A549 (cell line): ENCODE measurements at regions not wholly inside any gene's neighbourhood (a gene's known extent, or its start where the extent isn't known, plus 50 kb on each side); places are given as distances from the start of the nearest gene placed in this dataset.

ENCODE experiments used
- CEBPB ChIP-seq, 2 experiments: fragments of >200 bp in 1 of 2; sonication (Bioruptor Twin) in 1 of 2; formaldehyde crosslinking in 1 of 2; IDR thresholded peaks; 2 replicates each; pipeline ENCODE4 v1.6.1; 2012 to 2016
- CHD2 ChIP-seq: fragments of 150-350 bp; IDR thresholded peaks from 2 replicates; pipeline ENCODE4 v1.6.1; 2014; ENCODE audit warnings: low read length; ENCODE audit not compliant: partially characterized antibody
- EP300 ChIP-seq, 2 experiments: fragments of >200 bp; sonication (Bioruptor Twin); formaldehyde crosslinking; IDR thresholded peaks; 2 replicates in 1 of 2; 3 replicates in 1 of 2; pipeline ENCODE4 v1.6.1; 2016 to 2017
- FOSL2 ChIP-seq, 2 experiments: fragments of 450-650 bp in 1 of 2; fragments of >200 bp in 1 of 2; sonication (Bioruptor Twin) in 1 of 2; formaldehyde crosslinking; IDR thresholded peaks; 2 replicates each; pipeline versions ENCODE4 v1.5.0 to v1.6.1; 2016 to 2020; ENCODE audit warnings: mild to moderate bottlenecking in 1 of 2, moderate library complexity in 1 of 2
- HOXB5 ChIP-seq: fragments of 250-450 bp; sonication (Bioruptor Pico); IDR thresholded peaks from 2 replicates; pipeline ENCODE4 v1.5.0; 2020; ENCODE audit warnings: mild to moderate bottlenecking, moderate library complexity
- JUN ChIP-seq, 2 experiments: fragments of >200 bp; sonication (Bioruptor Twin); formaldehyde crosslinking; IDR thresholded peaks; 2 replicates in 1 of 2; 3 replicates in 1 of 2; pipeline ENCODE4 v1.6.1; 2016 to 2017
- POLR2A ChIP-seq: IDR thresholded peaks from 2 replicates; pipeline ENCODE4 v1.6.1; 2012; ENCODE audit warnings: mild to moderate bottlenecking, low read length
- RCOR1 ChIP-seq: fragments of 150-350 bp; IDR thresholded peaks from 2 replicates; pipeline ENCODE4 v1.6.1; 2014; ENCODE audit warnings: antibody characterized with exemption, low read length, low read depth
- RFX5 ChIP-seq: fragments of 450-650 bp; IDR thresholded peaks from 2 replicates; pipeline ENCODE4 v1.7.1; 2014; ENCODE audit warnings: antibody characterized with exemption, mild to moderate bottlenecking, moderate library complexity
- TP53 ChIP-seq: fragments of 250-450 bp; sonication (Bioruptor Pico); IDR thresholded peaks from 2 replicates; pipeline ENCODE4 v1.5.0; 2021; ENCODE audit warnings: mild to moderate bottlenecking, moderate library complexity
- TF ChIP-seq, protein P1 (sequence below): fragments of 250-450 bp; sonication (Bioruptor Pico); IDR thresholded peaks from 2 replicates; pipeline ENCODE4 v1.5.0; 2021; ENCODE audit warnings: mild to moderate bottlenecking, moderate library complexity, borderline replicate concordance
- TF ChIP-seq, protein P2 (sequence below): fragments of >200 bp; sonication (Bioruptor Twin); formaldehyde crosslinking; IDR thresholded peaks from 3 replicates; pipeline ENCODE4 v1.5.1; 2016
- TF ChIP-seq, protein P3 (sequence below): fragments of 450-650 bp; IDR thresholded peaks from 2 replicates; pipeline ENCODE4 v1.6.1; 2014; ENCODE audit warnings: antibody characterized with exemption
- TF ChIP-seq, protein P4 (sequence below): fragments of 150-350 bp; IDR thresholded peaks from 2 replicates; pipeline ENCODE4 v1.6.1; 2014; ENCODE audit warnings: low read depth, mild to moderate bottlenecking, low read length

DNA sequence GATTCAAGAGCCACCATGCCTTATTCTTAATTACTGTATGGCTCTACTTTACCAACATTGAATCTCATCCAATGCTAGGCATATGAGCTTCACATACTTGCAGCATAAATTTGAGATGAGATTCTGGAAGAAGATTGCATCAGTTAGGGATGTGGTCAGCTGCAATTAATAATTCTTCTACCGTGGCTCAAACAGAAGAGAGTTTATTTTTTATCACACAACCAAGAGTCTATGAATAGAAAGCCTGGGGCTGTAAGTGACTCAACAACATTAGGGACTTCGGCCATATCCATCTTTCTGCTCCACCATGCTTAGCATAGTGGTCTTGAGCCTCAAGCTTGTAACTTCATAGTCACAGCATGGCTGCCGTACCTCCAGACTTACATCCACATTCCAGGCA lies 179.4 kb upstream of the IRX6 start:
- TF ChIP-seq, protein P1, sequence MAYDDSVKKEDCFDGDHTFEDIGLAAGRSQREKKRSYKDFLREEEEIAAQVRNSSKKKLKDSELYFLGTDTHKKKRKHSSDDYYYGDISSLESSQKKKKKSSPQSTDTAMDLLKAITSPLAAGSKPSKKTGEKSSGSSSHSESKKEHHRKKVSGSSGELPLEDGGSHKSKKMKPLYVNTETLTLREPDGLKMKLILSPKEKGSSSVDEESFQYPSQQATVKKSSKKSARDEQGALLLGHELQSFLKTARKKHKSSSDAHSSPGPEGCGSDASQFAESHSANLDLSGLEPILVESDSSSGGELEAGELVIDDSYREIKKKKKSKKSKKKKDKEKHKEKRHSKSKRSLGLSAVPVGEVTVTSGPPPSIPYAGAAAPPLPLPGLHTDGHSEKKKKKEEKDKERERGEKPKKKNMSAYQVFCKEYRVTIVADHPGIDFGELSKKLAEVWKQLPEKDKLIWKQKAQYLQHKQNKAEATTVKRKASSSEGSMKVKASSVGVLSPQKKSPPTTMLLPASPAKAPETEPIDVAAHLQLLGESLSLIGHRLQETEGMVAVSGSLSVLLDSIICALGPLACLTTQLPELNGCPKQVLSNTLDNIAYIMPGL (CRISPR knock-in tag) = no peak
- TF ChIP-seq EP300 (IDR thresholded peaks at IDR 0.05) (no peak), JUN (IDR thresholded peaks at IDR 0.05) (no peak), RCOR1 (no peak), CHD2 (no peak), POLR2A (no peak), RFX5 (no peak), FOSL2 (IDR thresholded peaks at IDR 0.05) (no peak), FOSL2 (CRISPR knock-in tag; IDR thresholded peaks at IDR 0.05) (no peak), CEBPB (IDR thresholded peaks at IDR 0.05) (no peak), HOXB5 (CRISPR knock-in tag) (no peak), TP53 (CRISPR knock-in tag) (no peak)
- TF ChIP-seq, protein P2, sequence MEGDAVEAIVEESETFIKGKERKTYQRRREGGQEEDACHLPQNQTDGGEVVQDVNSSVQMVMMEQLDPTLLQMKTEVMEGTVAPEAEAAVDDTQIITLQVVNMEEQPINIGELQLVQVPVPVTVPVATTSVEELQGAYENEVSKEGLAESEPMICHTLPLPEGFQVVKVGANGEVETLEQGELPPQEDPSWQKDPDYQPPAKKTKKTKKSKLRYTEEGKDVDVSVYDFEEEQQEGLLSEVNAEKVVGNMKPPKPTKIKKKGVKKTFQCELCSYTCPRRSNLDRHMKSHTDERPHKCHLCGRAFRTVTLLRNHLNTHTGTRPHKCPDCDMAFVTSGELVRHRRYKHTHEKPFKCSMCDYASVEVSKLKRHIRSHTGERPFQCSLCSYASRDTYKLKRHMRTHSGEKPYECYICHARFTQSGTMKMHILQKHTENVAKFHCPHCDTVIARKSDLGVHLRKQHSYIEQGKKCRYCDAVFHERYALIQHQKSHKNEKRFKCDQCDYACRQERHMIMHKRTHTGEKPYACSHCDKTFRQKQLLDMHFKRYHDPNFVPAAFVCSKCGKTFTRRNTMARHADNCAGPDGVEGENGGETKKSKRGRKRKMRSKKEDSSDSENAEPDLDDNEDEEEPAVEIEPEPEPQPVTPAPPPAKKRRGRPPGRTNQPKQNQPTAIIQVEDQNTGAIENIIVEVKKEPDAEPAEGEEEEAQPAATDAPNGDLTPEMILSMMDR = no peak
- TF ChIP-seq, protein P3, sequence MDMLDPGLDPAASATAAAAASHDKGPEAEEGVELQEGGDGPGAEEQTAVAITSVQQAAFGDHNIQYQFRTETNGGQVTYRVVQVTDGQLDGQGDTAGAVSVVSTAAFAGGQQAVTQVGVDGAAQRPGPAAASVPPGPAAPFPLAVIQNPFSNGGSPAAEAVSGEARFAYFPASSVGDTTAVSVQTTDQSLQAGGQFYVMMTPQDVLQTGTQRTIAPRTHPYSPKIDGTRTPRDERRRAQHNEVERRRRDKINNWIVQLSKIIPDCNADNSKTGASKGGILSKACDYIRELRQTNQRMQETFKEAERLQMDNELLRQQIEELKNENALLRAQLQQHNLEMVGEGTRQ = no peak
- TF ChIP-seq, protein P4, sequence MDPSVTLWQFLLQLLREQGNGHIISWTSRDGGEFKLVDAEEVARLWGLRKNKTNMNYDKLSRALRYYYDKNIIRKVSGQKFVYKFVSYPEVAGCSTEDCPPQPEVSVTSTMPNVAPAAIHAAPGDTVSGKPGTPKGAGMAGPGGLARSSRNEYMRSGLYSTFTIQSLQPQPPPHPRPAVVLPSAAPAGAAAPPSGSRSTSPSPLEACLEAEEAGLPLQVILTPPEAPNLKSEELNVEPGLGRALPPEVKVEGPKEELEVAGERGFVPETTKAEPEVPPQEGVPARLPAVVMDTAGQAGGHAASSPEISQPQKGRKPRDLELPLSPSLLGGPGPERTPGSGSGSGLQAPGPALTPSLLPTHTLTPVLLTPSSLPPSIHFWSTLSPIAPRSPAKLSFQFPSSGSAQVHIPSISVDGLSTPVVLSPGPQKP = no peak
